ENCODE measurements at regions not wholly inside any gene's neighbourhood (a gene's known extent, or its start where the extent isn't known, plus 50 kb on each side); places are given as distances from the start of the nearest gene placed in this dataset.
"Not testable (repeated sequence)": the region's sequence is repeated elsewhere in the genome, so short reads cannot be mapped to it uniquely, and the experiment has no call there.

DNA sequence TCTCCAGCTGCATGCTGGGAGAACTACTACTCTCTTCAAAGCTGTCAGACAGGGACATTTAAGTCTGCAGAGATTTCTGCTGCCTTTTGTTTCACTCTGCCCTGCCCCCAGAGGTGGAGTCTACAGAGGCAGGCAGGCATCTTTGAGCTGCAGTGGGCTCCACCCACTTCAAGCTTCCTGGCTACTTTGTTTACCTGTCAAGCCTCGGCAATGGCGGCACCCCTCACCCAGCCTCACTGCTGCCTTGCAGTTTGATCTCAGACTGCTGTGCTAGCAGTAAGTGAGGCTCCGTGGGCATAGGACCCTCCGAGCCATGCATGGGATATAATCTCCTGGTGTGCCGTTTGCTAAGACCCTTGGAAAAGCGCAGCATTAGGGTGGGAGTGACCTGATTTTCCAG, 61.7 kb downstream of the DMRTA1 start:
- not testable (repeated sequence) for DNase-seq (ENCODE audit: low spot score in 2 of 2); FAIRE-seq

DNA sequence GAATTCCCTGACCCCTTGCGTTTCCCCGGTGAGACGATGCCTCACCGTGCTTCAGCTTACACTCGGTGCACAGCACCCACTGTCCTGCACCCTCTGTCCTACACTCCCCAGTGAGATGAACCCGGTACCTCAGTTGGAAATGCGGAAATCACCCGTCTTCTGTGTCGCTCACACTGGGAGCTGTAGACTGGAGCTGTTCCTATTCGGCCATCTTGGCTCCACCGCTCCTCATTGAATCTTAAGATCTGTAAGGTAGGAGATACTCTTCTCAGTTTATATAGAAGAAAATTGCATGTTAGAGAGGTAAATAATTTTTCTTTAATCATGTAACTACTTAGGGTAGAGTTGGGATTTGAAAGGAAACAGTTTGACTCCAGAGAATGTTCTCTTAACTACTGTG, 62.2 kb downstream of the DMRTA1 start:
- DNase-seq (ENCODE audit: low spot score in 2 of 2): no peak
- no peak for FAIRE-seq

DNA sequence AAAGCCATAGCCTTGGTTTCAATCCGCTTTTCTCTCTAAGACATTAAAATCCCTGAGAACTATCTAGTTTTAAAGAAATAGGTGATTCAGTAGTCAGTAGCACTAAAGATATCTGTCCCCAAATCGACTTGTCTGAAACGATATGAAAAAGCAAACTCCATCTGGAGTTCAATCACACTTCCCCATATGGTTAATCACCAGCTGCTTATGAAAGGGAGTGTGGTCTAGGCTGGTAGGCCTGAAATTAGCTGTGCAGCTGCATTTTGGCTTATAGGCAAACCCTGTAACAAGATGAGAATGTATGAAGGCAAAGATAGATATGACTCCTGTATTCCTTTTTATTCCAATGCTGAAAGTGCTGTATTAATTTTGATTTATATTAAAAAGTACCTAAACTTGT, 65.9 kb downstream of the DMRTA1 start:
- no peak for FAIRE-seq

DNA sequence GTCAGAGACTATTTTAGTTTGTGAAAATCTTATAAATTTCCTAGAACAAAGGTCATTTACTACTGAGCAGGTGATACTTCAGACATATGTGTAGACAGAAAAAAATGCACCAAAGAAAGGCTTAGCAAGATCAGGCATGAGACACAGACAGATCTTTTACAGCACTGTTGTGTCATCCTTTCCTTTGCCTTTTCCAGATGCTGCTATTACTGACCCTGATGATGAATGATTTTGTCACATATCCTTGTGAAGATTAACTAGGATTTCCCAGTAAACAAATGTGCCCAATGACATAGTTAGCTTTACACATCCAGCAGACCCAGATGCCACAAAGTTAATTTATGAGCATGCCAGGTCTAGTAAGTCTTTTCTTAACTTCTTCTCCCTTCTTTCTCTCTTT, 68.2 kb downstream of the DMRTA1 start:
- FAIRE-seq: no peak
- no peak for DNase-seq (ENCODE audit: low spot score in 2 of 2)

More for the DNA sequence above, 65.9 kb downstream of the DMRTA1 start:
- no peak for DNase-seq (ENCODE audit: low spot score in 2 of 2)

DNA sequence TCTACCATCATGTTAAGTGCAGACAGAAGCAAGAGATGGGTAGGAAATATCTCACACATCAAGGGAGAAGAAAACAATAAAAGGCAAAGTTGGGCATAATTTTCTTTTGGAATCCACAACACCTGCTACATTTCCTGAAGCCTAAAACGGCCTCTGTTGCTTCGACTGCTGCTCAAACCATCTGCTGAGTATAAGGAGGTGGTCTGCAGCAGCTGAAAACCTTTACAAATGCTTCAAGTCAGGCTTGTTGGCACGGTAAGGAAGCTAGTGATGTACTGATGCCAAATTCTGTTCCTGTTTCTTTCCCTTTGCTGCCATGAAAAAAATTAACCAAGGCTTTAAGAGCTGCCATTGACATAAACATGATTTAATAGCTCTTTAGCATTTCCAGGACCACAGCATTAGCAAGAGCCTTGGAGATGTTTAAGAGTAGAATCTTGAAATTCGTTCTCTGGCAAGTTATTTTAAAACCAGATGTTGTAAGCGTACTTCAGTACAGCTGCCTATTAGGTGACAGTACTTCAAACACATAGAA, 75.6 kb downstream of the DMRTA1 start:
- FAIRE-seq (no peak), DNase-seq (ENCODE audit: low spot score in 2 of 2) (no peak)

DNA sequence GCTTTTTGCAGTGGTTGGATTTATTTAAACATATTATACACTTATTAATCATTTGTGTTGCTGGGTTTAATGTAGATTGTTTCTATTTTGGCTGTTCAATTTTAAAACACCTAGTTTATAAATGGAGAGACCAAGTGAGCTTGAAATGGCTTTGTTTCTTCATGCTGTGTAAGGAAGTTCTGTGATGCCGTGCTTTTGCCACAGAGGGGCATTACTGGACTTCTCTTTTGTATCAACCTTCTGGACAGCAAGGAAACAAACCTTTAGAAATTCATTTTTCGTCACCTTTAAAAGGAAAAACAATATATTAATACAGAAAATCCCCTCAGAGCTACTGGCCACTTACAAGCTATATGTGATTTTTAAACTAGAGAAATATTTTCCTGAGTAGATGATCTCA, 81.9 kb downstream of the DMRTA1 start:
- DNase-seq (ENCODE audit: low spot score in 2 of 2) (no peak), FAIRE-seq (no peak)

DNA sequence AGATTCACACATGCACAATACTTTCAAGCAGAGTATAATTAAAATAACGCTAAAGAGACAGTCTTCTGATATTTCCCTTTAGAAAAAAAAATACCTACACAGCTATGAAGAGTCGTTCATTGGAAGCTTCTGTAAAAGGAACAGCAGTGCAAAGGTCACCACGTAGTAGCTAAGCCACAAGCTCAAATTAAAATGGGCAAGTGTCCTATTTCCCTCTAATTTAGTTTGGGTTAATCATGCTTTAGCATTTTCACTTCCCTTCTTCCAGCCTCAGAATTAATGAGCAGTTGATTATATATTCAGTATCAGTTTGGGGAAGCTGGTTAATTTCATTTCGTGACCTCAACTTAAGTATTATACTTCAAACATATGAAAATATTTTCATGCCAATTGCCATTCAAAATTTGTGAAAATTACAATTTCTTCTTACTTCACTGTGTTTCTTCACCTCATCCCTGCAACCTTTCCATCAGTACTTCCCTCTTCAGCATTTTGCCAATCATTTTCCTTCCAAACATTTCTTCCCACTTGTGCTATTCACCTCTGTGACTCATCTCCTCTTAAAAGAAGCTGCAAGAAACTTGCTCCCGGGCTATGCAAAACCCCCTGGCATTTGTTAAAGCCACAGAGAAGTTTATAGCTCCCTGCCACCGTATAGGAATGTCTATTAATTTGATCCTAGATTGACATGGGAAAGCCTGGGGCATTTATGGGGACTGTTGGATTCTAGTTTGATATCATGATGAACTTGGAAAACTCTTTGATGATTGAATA, 83.0 kb downstream of the DMRTA1 start:
- FAIRE-seq (no peak), DNase-seq (ENCODE audit: low spot score in 2 of 2) (no peak)

DNA sequence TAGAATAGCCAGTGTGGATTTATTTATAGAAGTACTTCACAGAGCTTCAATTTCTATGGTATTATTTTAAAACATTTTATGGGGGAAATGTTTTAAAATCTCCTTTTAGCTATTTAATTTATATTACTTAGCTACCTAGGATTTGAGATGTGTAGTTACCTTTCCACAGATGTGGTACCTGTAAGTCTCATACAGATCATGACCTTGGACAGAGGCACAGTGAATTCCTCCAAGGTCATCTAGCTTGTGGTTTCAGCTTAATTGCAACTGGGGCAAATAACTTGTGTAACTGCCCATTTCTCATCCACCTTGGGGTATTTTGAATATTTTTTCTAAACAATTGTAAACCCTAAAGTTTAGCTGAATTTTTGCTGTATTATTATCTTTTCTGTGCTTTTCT, 89.2 kb downstream of the DMRTA1 start:
- DNase-seq (ENCODE audit: low spot score in 2 of 2) (no peak), FAIRE-seq (no peak)

DNA sequence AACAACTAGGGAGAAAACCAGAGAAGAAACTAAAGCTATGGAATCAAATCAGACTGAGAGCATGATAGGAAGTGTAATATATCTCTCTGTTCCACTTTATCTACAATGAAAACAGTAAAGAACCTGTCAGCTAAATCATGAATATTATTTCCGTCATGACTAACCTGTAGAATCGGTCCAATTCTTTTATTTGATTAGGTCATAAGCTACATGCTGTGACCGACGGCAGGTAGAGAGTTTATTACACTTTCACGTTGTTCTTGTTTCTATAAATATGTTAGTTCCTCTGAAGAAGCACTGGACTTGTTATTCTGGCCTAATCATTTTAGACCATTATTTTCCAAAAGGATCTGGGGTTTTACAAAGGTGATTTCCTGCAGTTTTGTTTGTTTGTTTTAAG, 91.1 kb downstream of the DMRTA1 start:
- DNase-seq (ENCODE audit: low spot score in 2 of 2): no peak
- no peak for FAIRE-seq

DNA sequence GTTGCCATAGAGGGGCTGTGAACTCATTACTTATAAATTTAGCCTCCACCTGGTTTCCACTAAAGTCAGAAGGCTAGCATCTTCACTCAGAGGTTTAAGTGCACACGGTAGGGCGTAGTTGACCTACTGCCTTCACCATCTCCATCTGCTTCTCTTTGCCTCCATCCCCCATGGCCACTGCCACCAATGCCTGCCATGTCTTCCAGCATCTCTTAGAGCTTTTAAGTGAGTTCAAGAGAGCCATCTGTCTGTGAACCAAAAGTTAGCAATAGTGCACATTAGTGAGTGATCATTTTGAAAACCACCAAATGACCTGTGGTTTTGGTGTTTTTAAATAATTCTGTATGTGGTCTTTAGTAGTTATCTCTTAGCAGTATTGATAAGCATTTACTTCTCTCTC, 102.0 kb downstream of the DMRTA1 start:
- DNase-seq (ENCODE audit: low spot score in 2 of 2) (no peak), FAIRE-seq (no peak)

DNA sequence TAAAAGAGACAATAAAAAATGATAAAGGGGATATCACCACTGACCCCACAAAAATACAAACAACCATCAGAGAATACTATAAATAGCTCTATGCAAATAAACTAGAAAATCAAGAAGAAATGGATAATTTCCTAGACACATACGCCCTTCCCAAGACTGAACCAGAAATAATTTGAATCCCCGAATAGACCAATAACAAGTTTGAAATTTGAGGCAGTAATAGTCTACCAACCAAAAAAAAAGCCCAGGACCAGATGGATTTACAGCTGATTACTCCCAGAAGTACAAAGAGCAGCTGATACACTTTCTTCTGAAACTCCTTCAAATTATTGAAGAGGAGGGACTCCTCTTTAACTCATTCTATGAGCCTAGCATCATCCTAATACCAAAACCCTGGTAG, 128.1 kb downstream of the DMRTA1 start:
- DNase-seq (ENCODE audit: low spot score in 2 of 2) (no peak), FAIRE-seq (no peak)

DNA sequence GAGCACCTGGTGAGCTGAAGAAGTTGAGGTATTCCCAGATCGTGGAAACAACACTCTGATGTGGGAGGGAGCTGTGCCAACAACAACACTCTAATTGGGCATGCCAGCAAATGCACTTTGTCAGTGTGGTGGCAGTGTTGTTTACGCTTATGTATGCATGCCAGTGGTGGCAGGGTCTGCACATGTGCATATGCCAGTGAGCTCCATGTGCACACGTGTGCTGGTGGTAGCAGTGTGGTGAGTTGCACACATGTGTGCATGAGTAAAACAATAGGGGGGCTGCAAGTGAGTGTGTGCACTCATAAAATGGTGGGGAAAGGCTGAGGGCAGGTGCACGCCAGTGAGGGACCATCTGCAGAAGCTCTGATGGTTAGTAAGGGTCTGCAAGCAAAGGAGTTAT, 134.2 kb downstream of the DMRTA1 start:
- FAIRE-seq (no peak), DNase-seq (ENCODE audit: low spot score in 2 of 2) (no peak)

DNA sequence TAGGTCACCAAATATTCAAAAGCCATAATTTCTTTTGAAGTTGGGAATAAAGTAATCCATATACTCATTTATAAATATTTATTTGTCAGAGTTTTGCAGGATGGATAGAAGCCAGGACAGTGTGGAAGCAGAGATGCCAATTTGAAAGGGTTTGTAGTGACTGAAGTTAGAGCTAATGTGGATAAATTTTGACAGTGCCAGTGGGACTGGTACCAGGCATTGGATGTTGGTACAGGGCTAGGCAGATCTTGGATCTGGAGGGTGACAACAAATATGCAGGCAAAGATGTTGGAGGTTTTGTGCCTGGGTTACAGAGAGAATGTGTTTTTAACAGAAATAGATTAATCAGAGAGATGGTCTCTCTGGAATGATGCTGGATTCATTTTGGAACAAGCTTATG, 135.6 kb downstream of the DMRTA1 start:
- no peak for FAIRE-seq
- no peak for DNase-seq (ENCODE audit: low spot score in 2 of 2)

DNA sequence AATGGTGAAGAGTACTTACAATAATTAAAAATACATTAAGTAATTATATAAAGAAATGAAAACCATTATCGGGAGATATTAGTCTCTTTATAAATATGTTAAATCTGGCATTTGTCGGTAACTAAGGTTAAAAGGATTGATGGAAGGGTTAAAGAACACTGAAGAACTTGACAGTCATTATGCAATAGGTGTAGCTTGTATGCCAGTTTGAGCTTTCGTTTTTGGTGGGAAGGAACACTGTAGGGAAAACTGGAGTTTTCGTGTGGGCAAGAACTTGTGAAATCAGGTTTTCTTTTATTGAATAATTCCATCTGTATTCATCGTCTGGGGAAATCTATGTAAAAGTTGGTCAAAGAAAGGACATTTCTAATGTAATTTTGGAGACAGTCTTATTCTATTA, 142.3 kb downstream of the DMRTA1 start:
- FAIRE-seq (no peak), DNase-seq (ENCODE audit: low spot score in 2 of 2) (no peak)

DNA sequence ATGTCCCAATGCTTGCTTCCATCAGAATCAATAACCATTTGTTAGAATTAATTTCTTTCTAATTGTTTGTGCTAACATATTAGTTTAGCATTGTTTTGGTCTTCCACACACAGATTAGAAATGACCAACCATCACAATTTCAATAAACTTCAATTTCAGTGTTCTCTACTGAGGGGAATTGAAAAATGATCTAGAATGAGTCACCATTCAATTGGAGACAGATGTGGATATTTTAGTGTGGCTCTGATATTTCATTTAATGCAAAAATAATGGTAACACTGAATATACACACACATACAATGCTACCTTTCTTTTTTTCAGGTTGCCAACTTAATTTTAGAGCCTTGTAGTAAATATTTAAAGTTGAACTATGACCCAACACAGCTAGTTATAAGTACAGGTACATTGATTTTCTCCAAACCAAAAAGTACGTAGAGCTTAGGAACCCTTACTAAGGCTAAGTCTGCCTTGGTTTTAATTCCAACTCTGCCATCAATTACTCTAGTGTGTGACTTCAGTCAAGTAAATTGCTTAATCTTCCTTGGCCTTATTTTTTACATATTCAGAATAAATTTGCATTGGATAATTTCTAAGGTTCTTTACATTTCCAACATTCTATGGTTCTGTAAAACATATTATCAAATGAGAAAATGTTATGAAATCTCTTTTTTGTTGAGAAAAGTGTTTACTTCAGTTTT, 143.9 kb downstream of the DMRTA1 start:
- FAIRE-seq (no peak), DNase-seq (ENCODE audit: low spot score in 2 of 2) (no peak)

DNA sequence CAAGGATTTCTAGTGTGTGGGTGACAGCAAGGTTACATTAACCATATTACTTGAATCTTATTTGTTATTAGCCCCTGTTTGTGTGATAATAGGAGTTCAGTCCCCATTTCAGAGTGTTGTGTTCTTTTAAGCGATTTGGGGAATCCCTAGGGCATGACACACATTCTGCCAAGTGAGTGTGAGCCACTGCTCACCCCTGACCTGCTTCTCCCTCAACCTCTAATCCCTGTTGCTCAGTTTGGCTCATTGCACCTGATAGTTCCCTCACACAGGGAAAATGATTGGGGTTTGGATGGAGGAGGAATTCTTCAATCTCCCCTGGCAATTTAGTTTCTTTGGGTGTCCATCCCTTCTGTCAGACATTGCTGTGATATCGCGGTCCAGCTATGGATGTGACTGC, 149.2 kb downstream of the DMRTA1 start:
- FAIRE-seq (no peak), DNase-seq (ENCODE audit: low spot score in 2 of 2) (no peak)

DNA sequence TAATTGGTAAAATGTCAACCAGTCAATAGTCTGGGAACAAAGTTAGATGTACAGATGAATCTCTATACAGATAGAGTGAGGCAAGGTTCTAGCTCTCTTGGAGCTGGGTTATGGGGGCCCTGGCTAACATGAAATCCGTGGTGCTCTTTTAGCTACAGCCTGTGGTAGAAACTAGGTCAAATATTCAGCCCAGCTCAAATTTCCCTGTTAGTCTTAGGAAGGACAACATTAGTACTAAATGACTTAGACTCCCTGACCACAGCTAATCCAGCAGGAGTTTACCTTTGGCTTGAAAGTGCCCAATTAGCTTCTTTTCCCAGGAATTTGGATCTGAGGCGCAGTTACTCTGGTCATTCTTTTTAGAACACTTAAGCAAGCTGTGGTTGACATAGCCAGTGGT, 170.5 kb downstream of the DMRTA1 start:
- no peak for FAIRE-seq
- DNase-seq (ENCODE audit: low spot score in 2 of 2): no peak

DNA sequence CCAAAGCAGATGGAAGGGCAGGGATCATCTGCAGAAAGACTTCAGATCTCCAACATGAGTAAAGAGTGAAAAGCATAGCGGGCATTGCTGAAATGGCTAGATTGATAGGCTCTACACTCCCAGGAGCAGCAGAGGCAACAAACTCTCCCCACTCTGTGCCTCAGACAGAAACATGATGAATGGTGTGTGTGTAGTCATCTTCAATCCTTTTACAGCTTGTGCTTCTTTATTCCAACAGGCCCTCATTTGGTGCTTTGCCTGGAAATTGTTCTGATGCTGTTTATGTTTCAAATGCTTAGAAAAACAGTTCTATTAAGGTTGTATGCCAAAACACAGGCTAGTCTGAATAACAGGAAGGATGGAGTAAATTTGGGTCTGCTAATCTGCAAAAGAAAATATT, 176.2 kb downstream of the DMRTA1 start:
- FAIRE-seq (no peak), DNase-seq (ENCODE audit: low spot score in 2 of 2) (no peak)

DNA sequence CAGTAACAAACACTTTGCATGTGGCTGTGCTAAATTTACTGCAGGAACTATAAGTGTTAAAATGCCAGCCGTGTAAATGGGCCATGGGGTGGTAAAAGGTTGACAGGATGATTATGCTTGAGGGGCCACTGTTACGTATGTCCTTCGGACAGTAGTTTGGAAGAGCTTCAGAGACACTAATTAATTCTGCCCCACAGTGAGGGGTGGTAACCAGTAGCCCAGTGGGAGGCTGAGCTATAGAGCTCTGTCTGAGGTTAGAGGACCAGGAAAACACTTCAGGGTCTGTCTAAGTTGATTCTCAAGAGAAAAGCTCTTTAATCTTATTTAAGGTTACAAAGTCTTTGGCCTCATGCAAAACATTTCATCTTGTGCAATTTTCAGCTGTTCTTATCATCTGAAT, 176.6 kb downstream of the DMRTA1 start:
- DNase-seq (ENCODE audit: low spot score in 2 of 2) (no peak), FAIRE-seq (no peak)

DNA sequence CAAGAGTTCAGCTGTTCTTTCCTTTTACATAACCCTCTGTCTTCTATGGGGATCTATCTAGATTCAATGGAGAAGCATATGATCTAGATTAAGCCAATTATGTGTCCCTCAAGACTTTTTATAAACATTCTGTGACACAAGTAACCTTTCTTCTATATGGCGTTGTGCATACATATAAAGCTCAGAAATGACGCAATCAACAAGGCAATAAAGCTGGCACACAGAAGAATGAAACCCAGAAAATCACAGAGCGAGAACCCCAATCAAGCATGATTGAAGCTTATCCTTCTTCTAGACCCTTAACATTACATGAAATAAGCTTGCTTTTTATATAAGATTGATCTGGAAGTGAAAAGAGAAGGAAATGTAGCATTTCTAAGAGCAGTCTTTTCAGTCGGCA, 178.9 kb downstream of the DMRTA1 start:
- FAIRE-seq (no peak), DNase-seq (ENCODE audit: low spot score in 2 of 2) (no peak)

DNA sequence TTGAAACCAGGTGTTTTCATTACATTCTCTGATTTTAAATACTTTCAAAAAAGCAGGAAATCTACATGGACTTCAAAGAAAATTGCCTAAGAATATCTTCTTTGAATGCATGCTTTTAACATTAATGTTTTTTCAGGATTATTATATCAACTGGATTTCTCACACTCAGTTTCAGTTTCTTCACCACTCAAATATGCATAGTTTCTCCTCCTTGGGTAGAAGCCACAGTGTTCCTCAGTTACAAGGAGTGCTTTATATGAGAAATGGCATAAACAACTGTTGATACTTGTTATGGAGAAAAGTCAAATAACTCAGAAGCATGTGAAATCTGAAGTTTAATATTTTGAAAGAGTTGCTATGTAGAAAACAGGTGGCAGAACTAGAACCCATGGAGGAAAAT, 196.9 kb downstream of the DMRTA1 start:
- FAIRE-seq (no peak), DNase-seq (ENCODE audit: low spot score in 2 of 2) (no peak)

DNA sequence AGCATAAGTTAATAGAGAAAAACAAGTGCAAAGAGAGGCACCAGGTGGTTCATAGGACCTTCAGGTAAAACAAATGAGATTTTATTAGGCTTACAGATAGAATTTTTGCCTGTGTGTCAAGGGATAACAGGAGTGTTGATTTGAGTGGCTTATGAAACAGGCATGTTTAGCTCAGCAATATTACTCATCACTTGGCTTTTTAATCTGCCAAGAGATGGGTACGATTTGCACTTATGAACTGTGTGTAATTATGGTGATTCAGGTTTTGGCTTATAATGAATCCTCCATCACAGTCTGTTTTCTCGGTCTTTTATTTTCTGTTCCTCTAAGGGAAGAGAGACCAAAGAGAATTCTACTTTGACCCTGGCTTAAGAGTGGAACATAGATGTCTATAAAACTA, 199.3 kb downstream of the DMRTA1 start:
- no peak for FAIRE-seq
- no peak for DNase-seq (ENCODE audit: low spot score in 2 of 2)
